Breast epithelium (tissue), 3 donors: ENCODE measurements at regions not wholly inside any gene's neighbourhood (a gene's known extent, or its start where the extent isn't known, plus 50 kb on each side); places are given as distances from the start of the nearest gene placed in this dataset.

Experiments
- POLR2A ChIP-seq: fragments of 450-650 bp; IDR thresholded peaks from one replicate; pipeline ENCODE4 v1.6.1; 2016; ENCODE audit warnings: antibody characterized with exemption, mild to moderate bottlenecking, moderate library complexity
- TF ChIP-seq, protein P1 (sequence below), 3 donors: fragments of 450-650 bp; IDR thresholded peaks; one replicate each; pipeline ENCODE4 v1.5.1; 2016 to 2017; ENCODE audit warnings: antibody characterized with exemption in 3 of 3, mild to moderate bottlenecking in 3 of 3, moderate library complexity in 3 of 3

DNA sequence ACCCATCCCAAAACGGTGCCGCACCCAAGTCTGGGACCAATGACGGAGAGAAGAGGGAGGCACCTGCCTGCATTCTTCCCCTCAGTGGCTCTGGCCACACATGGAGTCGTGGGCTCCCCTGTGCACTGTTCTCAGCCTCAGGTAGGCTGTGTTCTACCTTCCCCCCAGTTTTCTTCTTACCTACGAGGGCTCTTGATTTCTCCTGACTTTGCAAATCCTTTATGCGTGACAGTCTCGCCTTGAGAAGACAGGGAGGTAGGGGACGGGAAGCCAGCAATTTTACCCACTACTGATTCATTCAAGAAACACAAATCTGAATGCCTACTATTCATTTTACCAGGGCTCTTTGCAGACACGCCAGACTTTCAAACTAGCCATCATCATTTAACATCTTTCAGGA, 261.3 kb upstream of the NSMCE3 start:
- TF ChIP-seq, protein P1, sequence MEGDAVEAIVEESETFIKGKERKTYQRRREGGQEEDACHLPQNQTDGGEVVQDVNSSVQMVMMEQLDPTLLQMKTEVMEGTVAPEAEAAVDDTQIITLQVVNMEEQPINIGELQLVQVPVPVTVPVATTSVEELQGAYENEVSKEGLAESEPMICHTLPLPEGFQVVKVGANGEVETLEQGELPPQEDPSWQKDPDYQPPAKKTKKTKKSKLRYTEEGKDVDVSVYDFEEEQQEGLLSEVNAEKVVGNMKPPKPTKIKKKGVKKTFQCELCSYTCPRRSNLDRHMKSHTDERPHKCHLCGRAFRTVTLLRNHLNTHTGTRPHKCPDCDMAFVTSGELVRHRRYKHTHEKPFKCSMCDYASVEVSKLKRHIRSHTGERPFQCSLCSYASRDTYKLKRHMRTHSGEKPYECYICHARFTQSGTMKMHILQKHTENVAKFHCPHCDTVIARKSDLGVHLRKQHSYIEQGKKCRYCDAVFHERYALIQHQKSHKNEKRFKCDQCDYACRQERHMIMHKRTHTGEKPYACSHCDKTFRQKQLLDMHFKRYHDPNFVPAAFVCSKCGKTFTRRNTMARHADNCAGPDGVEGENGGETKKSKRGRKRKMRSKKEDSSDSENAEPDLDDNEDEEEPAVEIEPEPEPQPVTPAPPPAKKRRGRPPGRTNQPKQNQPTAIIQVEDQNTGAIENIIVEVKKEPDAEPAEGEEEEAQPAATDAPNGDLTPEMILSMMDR (IDR thresholded peaks at IDR 0.05) = no peak
- no peak for TF ChIP-seq POLR2A
